Cardiac muscle cell (in vitro differentiated cells and primary cell): ENCODE measurements at regions not wholly inside any gene's neighbourhood (a gene's known extent, or its start where the extent isn't known, plus 50 kb on each side); places are given as distances from the start of the nearest gene placed in this dataset.

ENCODE experiments used
- DNase-seq, 2 donors: peaks; one replicate each; pipeline versions ENCODE4 v3.0.0 to v3.0.0-alpha.2; 2010 to 2017; ENCODE audit warnings: low read depth in 1 of 2, low spot score in 1 of 2
- H3K27ac ChIP-seq: fragments of 200-600 bp; sonication (generic); 2 replicates; pipeline ENCODE4 v1.5.1; 2016
- H3K27me3 ChIP-seq: fragments of 200-600 bp; sonication (generic); 2 replicates; pipeline ENCODE4 v1.6.0; 2016; ENCODE audit warnings: control low read depth
- H3K36me3 ChIP-seq: fragments of 200-600 bp; sonication (generic); 2 replicates; pipeline ENCODE4 v1.5.1; 2016; ENCODE audit warnings: control low read depth
- H3K4me1 ChIP-seq: fragments of 200-600 bp; sonication (generic); 2 replicates; pipeline ENCODE4 v1.8.1; 2017; ENCODE audit warnings: low read depth, mild to moderate bottlenecking, mixed run types
- H3K4me3 ChIP-seq: fragments of 200-600 bp; sonication (generic); 2 replicates; pipeline ENCODE4 v1.5.1; 2016; ENCODE audit warnings: mild to moderate bottlenecking
- H3K9me3 ChIP-seq: fragments of 200-600 bp; sonication (generic); 2 replicates; pipeline ENCODE4 v1.5.1; 2017; ENCODE audit warnings: low read depth, mild to moderate bottlenecking, control low read depth
- CTCF ChIP-seq: IDR thresholded peaks from 2 replicates; pipeline ENCODE4 v1.5.1; 2012; ENCODE audit warnings: low read depth, mild to moderate bottlenecking, low read length

GRCh38 chr16:54632322-54633220 lies 298.1 kb upstream of the IRX5 start:
- H3K27me3 ChIP-seq, result no peaks in the 10 kb centered on the region
- no peaks in the 10 kb centered on the region for H3K36me3 ChIP-seq
- no peaks in the 10 kb centered on the region for H3K9me3 ChIP-seq
- no peak for TF ChIP-seq CTCF
- DNase-seq, result no peak
- H3K27ac ChIP-seq, result no peak overlapping the region
- H3K4me3 ChIP-seq, result no peak overlapping the region
- H3K4me1 ChIP-seq, result peaks cover 10% of the 10 kb centered on the region

GRCh38 chr16:54631782-54632181 lies 298.9 kb upstream of the IRX5 start:
- TF ChIP-seq CTCF, result no peak
- Histone ChIP-seq H3K36me3 (no peaks in the 10 kb centered on the region), H3K27me3 (no peaks in the 10 kb centered on the region), H3K9me3 (no peaks in the 10 kb centered on the region), H3K4me3 (no peak overlapping the region), H3K4me1 (peaks cover 10% of the 10 kb centered on the region), H3K27ac (no peak overlapping the region)
- no peak for DNase-seq

GRCh38 chr16:54630284-54630967 lies 300.2 kb upstream of the IRX5 start:
- peak in 1 of 2 donors; percentile 48 for DNase-seq
- Histone ChIP-seq H3K27ac (no peak overlapping the region), H3K9me3 (no peaks in the 10 kb centered on the region), H3K36me3 (no peaks in the 10 kb centered on the region), H3K4me3 (no peak overlapping the region), H3K4me1 (peaks cover 10% of the 10 kb centered on the region), H3K27me3 (no peaks in the 10 kb centered on the region)
- no peak for TF ChIP-seq CTCF

GRCh38 chr16:54628796-54629625 lies 301.7 kb upstream of the IRX5 start:
- TF ChIP-seq CTCF, result no peak
- H3K4me3 ChIP-seq, result no peak overlapping the region
- peaks cover 10% of the 10 kb centered on the region for H3K4me1 ChIP-seq
- no peak overlapping the region for H3K27ac ChIP-seq
- DNase-seq, result no peak
- H3K27me3 ChIP-seq, result no peaks in the 10 kb centered on the region
- no peaks in the 10 kb centered on the region for H3K9me3 ChIP-seq
- no peaks in the 10 kb centered on the region for H3K36me3 ChIP-seq

- no peaks in the 10 kb centered on the region for H3K27me3 ChIP-seq
Observed at GRCh38 chr16:54627616-54628015, 303.0 kb upstream of the IRX5 start.

More at GRCh38 chr16:54627616-54628015, 303.0 kb upstream of the IRX5 start:
- H3K4me1 ChIP-seq, result peaks cover 15% of the 10 kb centered on the region
- DNase-seq, result peak in 1 of 2 donors; percentile 40
- TF ChIP-seq CTCF, result no peak
- no peak overlapping the region for H3K4me3 ChIP-seq
- H3K9me3 ChIP-seq, result no peaks in the 10 kb centered on the region
- no peaks in the 10 kb centered on the region for H3K36me3 ChIP-seq
- no peak overlapping the region for H3K27ac ChIP-seq
